IMR-90 (cell line): ENCODE measurements at regions not wholly inside any gene's neighbourhood (a gene's known extent, or its start where the extent isn't known, plus 50 kb on each side); places are given as distances from the start of the nearest gene placed in this dataset.

Experiments used
- ATAC-seq: fragments of 200-7000 bp; cut with Tn5 transposase; 2 replicates; pipeline ENCODE4 v1.9.1; 2020; ENCODE audit warnings: low read depth, mild to moderate bottlenecking, moderate library complexity
- BruUV-seq: library from RNA; stranded (reverse); fragments of 400-500 nt; replicated peaks from 2 replicates; lab custom pipeline; 2021; lab: Mats Ljungman, UMichigan
- CTCF ChIA-PET: fragments of 300-600 bp; formaldehyde crosslinking; extraction: SDS; loops from one replicate; lab custom pipeline; 2021; ENCODE audit warnings: antibody characterized with exemption; lab: Yijun Ruan, JAX
- POLR2A ChIA-PET: fragments of 300-600 bp; sonication (Branson Sonifier 250); formaldehyde crosslinking; loops from one replicate; lab custom pipeline; 2022; ENCODE audit warnings: antibody characterized with exemption; ENCODE audit not compliant: unreplicated experiment; lab: Charles Lee
- DNase-seq: peaks from one replicate; pipeline ENCODE4 v3.0.0; 2013
- H2AFZ ChIP-seq: replicated peaks from 2 replicates; pipeline ENCODE3; 2013; ENCODE audit warnings: low read length, mild to moderate bottlenecking; ENCODE audit not compliant: poor library complexity
- H2AK5ac ChIP-seq: 2 replicates; pipeline ENCODE4 v1.6.1; 2013; ENCODE audit warnings: low read depth, low read length, inconsistent platforms
- H2AK9ac ChIP-seq: replicated peaks from 2 replicates; pipeline ENCODE3; 2013; ENCODE audit warnings: mild to moderate bottlenecking, low read depth, low read length, moderate library complexity; ENCODE audit not compliant: poor library complexity
- H2BK120ac ChIP-seq: 2 replicates; pipeline ENCODE4 v1.6.1; 2013; ENCODE audit warnings: low read depth, low read length, inconsistent platforms
- H2BK15ac ChIP-seq: 3 replicates; pipeline ENCODE4 v1.6.1; 2013; ENCODE audit warnings: low read depth, low read length, inconsistent platforms
- H2BK20ac ChIP-seq: 2 replicates; pipeline ENCODE4 v1.6.1; 2013; ENCODE audit warnings: low read depth, mild to moderate bottlenecking, inconsistent platforms, low read length, moderate library complexity
- H2BK5ac ChIP-seq: 2 replicates; pipeline ENCODE4 v1.6.1; 2013; ENCODE audit warnings: mild to moderate bottlenecking, low read depth, low read length, inconsistent platforms; ENCODE audit not compliant: poor library complexity, severe bottlenecking
- H3K14ac ChIP-seq: replicated peaks from 2 replicates; pipeline ENCODE4 v1.6.1; 2013; ENCODE audit warnings: low read depth, low read length, inconsistent platforms
- H3K18ac ChIP-seq: 2 replicates; pipeline ENCODE4 v1.6.1; 2013; ENCODE audit warnings: low read depth, low read length, control low read depth
- H3K23ac ChIP-seq: 2 replicates; pipeline ENCODE4 v1.6.1; 2013; ENCODE audit warnings: low read depth, low read length, inconsistent platforms
- H3K27ac ChIP-seq: 2 replicates; pipeline ENCODE4 v1.5.1; 2013; ENCODE audit warnings: mild to moderate bottlenecking, control low read depth, low read length; ENCODE audit not compliant: insufficient read depth
- H3K27me3 ChIP-seq: 2 replicates; pipeline ENCODE4 v1.6.1; 2013; ENCODE audit warnings: low read length; ENCODE audit not compliant: control insufficient read depth, insufficient read depth
- H3K36me3 ChIP-seq: 2 replicates; pipeline ENCODE4 v1.6.1; 2013; ENCODE audit warnings: low read length, mixed read lengths; ENCODE audit not compliant: control insufficient read depth, insufficient read depth
- H3K4ac ChIP-seq: 2 replicates; pipeline ENCODE4 v1.6.1; 2013; ENCODE audit warnings: low read depth, low read length, inconsistent platforms
- H3K4me1 ChIP-seq: 2 replicates; pipeline ENCODE4 v1.6.1; 2013; ENCODE audit warnings: low read length, mixed read lengths; ENCODE audit not compliant: control insufficient read depth, insufficient read depth
- H3K4me2 ChIP-seq: 2 replicates; pipeline ENCODE4 v1.6.1; 2013; ENCODE audit warnings: low read depth, mild to moderate bottlenecking, control low read depth, low read length, moderate library complexity
- H3K4me3 ChIP-seq: 2 replicates; pipeline ENCODE4 v1.5.1; 2013; ENCODE audit warnings: low read depth, mild to moderate bottlenecking, control low read depth, low read length, moderate library complexity; ENCODE audit not compliant: insufficient read depth
- H3K56ac ChIP-seq: 2 replicates; pipeline ENCODE4 v1.6.1; 2013; ENCODE audit warnings: low read length, inconsistent platforms; ENCODE audit not compliant: insufficient read depth; ENCODE audit errors: extremely low read depth
- H3K79me1 ChIP-seq, 2 experiments: 2 replicates each; pipeline ENCODE4 v1.6.1; 2013; ENCODE audit warnings: low read length in 2 of 2, inconsistent platforms in 1 of 2, low read depth in 1 of 2
- H3K9ac ChIP-seq: 2 replicates; pipeline ENCODE4 v1.6.1; 2013; ENCODE audit warnings: low read depth, low read length, control low read depth
- H3K9me1 ChIP-seq: 2 replicates; pipeline ENCODE4 v1.6.1; 2013; ENCODE audit warnings: low read length, inconsistent platforms; ENCODE audit not compliant: insufficient read depth
- H3K9me3 ChIP-seq: 2 replicates; pipeline ENCODE4 v1.6.1; 2013; ENCODE audit warnings: low read length; ENCODE audit not compliant: control insufficient read depth, insufficient read depth
- H4K20me1 ChIP-seq: 2 replicates; pipeline ENCODE4 v1.6.1; 2013; ENCODE audit warnings: low read length, inconsistent platforms; ENCODE audit not compliant: insufficient read depth
- H4K5ac ChIP-seq: 2 replicates; pipeline ENCODE4 v1.6.1; 2013; ENCODE audit warnings: mild to moderate bottlenecking, low read depth, low read length, control low read depth
- H4K8ac ChIP-seq, 2 experiments: 2 replicates each; pipeline ENCODE4 v1.6.1; 2013; ENCODE audit warnings: low read depth in 2 of 2, low read length in 2 of 2, control low read depth in 1 of 2, inconsistent platforms in 1 of 2
- H4K91ac ChIP-seq: 2 replicates; pipeline ENCODE4 v1.6.1; 2013; ENCODE audit warnings: low read depth, low read length, inconsistent platforms; ENCODE audit not compliant: insufficient read depth
- BHLHE40 ChIP-seq: fragments of 150-350 bp; IDR thresholded peaks from 2 replicates; pipeline ENCODE4 v1.6.1; 2016; ENCODE audit warnings: mild to moderate bottlenecking, low read depth, low read length
- CEBPB ChIP-seq: IDR thresholded peaks from 2 replicates; pipeline ENCODE4 v1.6.1; 2012; ENCODE audit warnings: low read depth, low read length, improper control_type of control experiment
- CHD1 ChIP-seq: IDR thresholded peaks from 2 replicates; pipeline ENCODE4 v1.6.1; 2012; ENCODE audit warnings: low read depth, low read length, improper control_type of control experiment
- CTCF ChIP-seq: conservative IDR thresholded peaks from 2 replicates; pipeline ENCODE4 v1.5.1; 2012; ENCODE audit warnings: mild to moderate bottlenecking, low read depth, low read length, improper control_type of control experiment
- ELK1 ChIP-seq: fragments of 150-350 bp; IDR thresholded peaks from 2 replicates; pipeline ENCODE4 v1.6.1; 2016; ENCODE audit warnings: low read depth, mild to moderate bottlenecking, low read length, moderate library complexity, borderline replicate concordance
- FOS ChIP-seq: fragments of 150-350 bp; IDR thresholded peaks from 2 replicates; pipeline ENCODE4 v1.6.1; 2016; ENCODE audit warnings: low read depth, low read length
- MAFK ChIP-seq: IDR thresholded peaks from 2 replicates; pipeline ENCODE4 v1.6.1; 2012; ENCODE audit warnings: low read depth, low read length, improper control_type of control experiment
- MAZ ChIP-seq: IDR thresholded peaks from 2 replicates; pipeline ENCODE4 v1.6.1; 2012; ENCODE audit warnings: low read depth, mild to moderate bottlenecking, low read length, improper control_type of control experiment, moderate library complexity, borderline replicate concordance
- MXI1 ChIP-seq: IDR thresholded peaks from 2 replicates; pipeline ENCODE4 v1.6.1; 2012; ENCODE audit warnings: low read depth, mild to moderate bottlenecking, low read length, moderate library complexity, borderline replicate concordance
- NFE2L2 ChIP-seq: fragments of 150-350 bp; IDR thresholded peaks from 2 replicates; pipeline ENCODE4 v1.6.1; 2016; ENCODE audit warnings: low read depth, mild to moderate bottlenecking, low read length
- POLR2A ChIP-seq: IDR thresholded peaks from 2 replicates; pipeline ENCODE4 v1.6.1; 2012; ENCODE audit warnings: mild to moderate bottlenecking, low read depth, low read length
- RAD21 ChIP-seq: IDR thresholded peaks from 2 replicates; pipeline ENCODE4 v1.6.1; 2012; ENCODE audit warnings: low read length, improper control_type of control experiment
- RCOR1 ChIP-seq: IDR thresholded peaks from 2 replicates; pipeline ENCODE4 v1.6.1; 2012; ENCODE audit warnings: mild to moderate bottlenecking, low read length, improper control_type of control experiment; ENCODE audit not compliant: insufficient replicate concordance
- RFX5 ChIP-seq: IDR thresholded peaks from 2 replicates; pipeline ENCODE4 v1.8.0; 2012; ENCODE audit warnings: low read depth, mild to moderate bottlenecking, low read length, moderate library complexity
- SMC3 ChIP-seq: fragments of 150-350 bp; IDR thresholded peaks from 2 replicates; pipeline ENCODE4 v1.6.1; 2016; ENCODE audit warnings: low read depth, mild to moderate bottlenecking, antibody characterized with exemption, low read length, moderate library complexity
- USF2 ChIP-seq: fragments of 150-350 bp; IDR thresholded peaks from 2 replicates; pipeline ENCODE4 v1.6.1; 2017; ENCODE audit warnings: mild to moderate bottlenecking, antibody characterized with exemption, low read length, low read depth
- WGBS, 2 experiments: methylation state at CpG; one replicate each; pipeline versions ENCODE4 v1.1.5 to v1.1.7; 2013; ENCODE audit warnings: missing lambda C conversion rate in 2 of 2; ENCODE audit not compliant: insufficient read length in 1 of 2; ENCODE audit errors: extremely low coverage in 2 of 2; 5-methylcytosine and 5-hydroxymethylcytosine counted together
- dilution Hi-C: fragments of 300-500 bp; cut with HindIII; formaldehyde crosslinking; loops from one replicate; pipeline ENCODE4 v1.14.3; 2018; ENCODE audit warnings: low sequenced_read_pairs; ENCODE audit not compliant: unreplicated experiment
- in situ Hi-C: fragments of 300-500 bp; cut with MboI; formaldehyde crosslinking; loops from 3 replicates; pipeline ENCODE4 v1.14.3; 2019; ENCODE audit warnings: low sequenced_read_pairs, inconsistent platforms, mixed read lengths
- intact Hi-C: fragments of 100-400 bp; cut with micrococcal nuclease; formaldehyde crosslinking; loops from 2 replicates; pipeline ENCODE4 v1.10.0; 2022

GRCh38 chr5:99004960-99005359 is 76.2 kb upstream of the CHD1 start:
- H3K14ac ChIP-seq, result no peak overlapping the region
- DNase-seq, result no peak
- H2AK9ac ChIP-seq, result no peak overlapping the region
- dilution Hi-C loops (no loop called here), in situ Hi-C loops (no loop called here), intact Hi-C loops (no loop called here)
- no peak overlapping the region for H3K4me2 ChIP-seq
- H3K9ac ChIP-seq, result no peak overlapping the region
- no peak overlapping the region for H2BK5ac ChIP-seq
- no peak overlapping the region for H2BK15ac ChIP-seq
- ChIA-PET CTCF (no interaction called here), POLR2A (interaction anchor here (0.7 kb wide), 1 partner anchor 36 kb away, joined by 3 read pairs; no protein-coding TSS in a partner anchor)
- no peaks in the 10 kb centered on the region for H3K9me1 ChIP-seq
- no peaks in the 10 kb centered on the region for H4K20me1 ChIP-seq
- H3K36me3 ChIP-seq, result no peaks in the 10 kb centered on the region
- H3K27me3 ChIP-seq, result no peaks in the 10 kb centered on the region
- no peak overlapping the region for H3K23ac ChIP-seq
- H3K9me3 ChIP-seq, result no peaks in the 10 kb centered on the region
- no CpG with 5 or more reads among the region's 1 CpG for WGBS, 2 experiments
- no peak overlapping the region for H4K8ac ChIP-seq
- no peak overlapping the region for H2BK20ac ChIP-seq
- H3K79me1 ChIP-seq, result no peaks in the 10 kb centered on the region
- H3K4me3 ChIP-seq, result no peak overlapping the region
- no peak overlapping the region for H2AK5ac ChIP-seq
- TF ChIP-seq POLR2A (no peak), CTCF (no peak), SMC3 (no peak), RAD21 (no peak), MAFK (no peak), RCOR1 (no peak), NFE2L2 (no peak), CEBPB (no peak), RFX5 (no peak), FOS (no peak), USF2 (no peak), MAZ (no peak), ELK1 (no peak), MXI1 (no peak), CHD1 (no peak), BHLHE40 (no peak)
- no peak overlapping the region for H4K5ac ChIP-seq
- no peaks in the 10 kb centered on the region for H3K4me1 ChIP-seq
- BruUV-seq, result no TSS peak
- H3K18ac ChIP-seq, result no peak overlapping the region
- no peak overlapping the region for H4K91ac ChIP-seq
- H2BK120ac ChIP-seq, result no peak overlapping the region
- no peak overlapping the region for H3K4ac ChIP-seq
- no peak overlapping the region for H3K56ac ChIP-seq
- ATAC-seq, result no peak
- H2AFZ ChIP-seq, result no peak overlapping the region
- no peak overlapping the region for H3K27ac ChIP-seq
